ENCODE measurements at regions not wholly inside any gene's neighbourhood (a gene's known extent, or its start where the extent isn't known, plus 50 kb on each side); places are given as distances from the start of the nearest gene placed in this dataset.

DNA sequence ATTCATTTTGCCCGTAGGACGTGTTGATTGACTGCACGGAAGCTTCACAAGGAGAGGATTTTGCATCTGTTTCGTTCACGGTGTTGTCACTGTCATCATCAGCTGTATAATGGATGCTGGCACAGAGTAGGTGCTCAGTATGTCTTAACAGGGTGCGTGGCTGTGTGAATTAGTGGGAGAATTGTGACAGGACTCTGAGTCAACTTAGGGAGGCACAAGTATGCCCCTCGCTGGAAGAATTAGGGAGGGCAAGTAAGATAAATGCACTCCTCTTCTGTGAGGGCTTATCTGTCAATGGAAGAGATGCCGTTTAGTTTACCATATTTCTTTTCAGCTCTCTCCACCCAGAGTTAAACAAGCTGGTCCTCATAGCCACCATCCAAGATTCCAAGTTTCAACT, 107.2 kb downstream of the TRIML1 start:
- Histone ChIP-seq H3K27me3 (ENCODE audit: insufficient read depth, low read length) (no peaks in the 10 kb centered on the region), H3K9ac (ENCODE audit: low read length) (no peak overlapping the region), H3K4me3 (replicated peaks in 1 of 2; ENCODE audit: low read depth in 1 of 2, low read length in 2 of 2) (no peak overlapping the region), H3K4me2 (ENCODE audit: low read length) (no peak overlapping the region), H3K4me1 (ENCODE audit: control insufficient read depth in 1 of 2, insufficient read depth in 2 of 2, low read length in 2 of 2) (no peaks in the 10 kb centered on the region), H3K9me3 (ENCODE audit: control insufficient read depth in 1 of 2, insufficient read depth in 1 of 2, low read depth in 1 of 2, low read length in 2 of 2) (no peaks in the 10 kb centered on the region), H3K36me3 (ENCODE audit: control insufficient read depth in 1 of 2, insufficient read depth in 2 of 2, low read length in 2 of 2) (no peaks in the 10 kb centered on the region), H3K27ac (ENCODE audit: low read depth, low read length) (no peak overlapping the region), H3K9me2 (ENCODE audit: insufficient read depth) (no peaks in the 10 kb centered on the region), H2AFZ (ENCODE audit: low read depth, low read length, poor library complexity, severe bottlenecking) (no peak overlapping the region), H4K20me1 (ENCODE audit: insufficient read depth) (no peaks in the 10 kb centered on the region), H3K79me2 (ENCODE audit: insufficient read depth, low read length) (no peaks in the 10 kb centered on the region)
- ChIA-PET POLR2A (no interaction called here), CTCF (interaction anchor here (0.7 kb wide), 1 partner anchor 252 kb away, joined by 4 read pairs; no protein-coding TSS in a partner anchor), RAD21 (ENCODE audit: low non-redundant PET in 1 of 2, low total read pairs in 2 of 2, uncharacterized antibody in 2 of 2, unreplicated experiment in 2 of 2) (no interaction called here)
- DNase-seq (ENCODE audit: low read depth, low spot score): peak; percentile 7
- peak; percentile 75 for ATAC-seq
- no TSS peak for BruUV-seq (replicated peaks)
- intact Hi-C loops (cut with micrococcal nuclease): loop anchor here (2.0 to 5.0 kb wide), 3 partner anchors 254 to 639 kb away; no protein-coding TSS in a partner anchor
- TF ChIP-seq FOSL1 (IDR thresholded peaks at IDR 0.05; ENCODE audit: low read depth) (no peak), RAD21 (IDR thresholded peaks at IDR 0.05; ENCODE audit: low read depth) (peak; percentile 71), REST (IDR thresholded peaks at IDR 0.05; ENCODE audit: low read depth) (no peak), POLR2AphosphoS5 (IDR thresholded peaks at IDR 0.05; ENCODE audit: low read depth, low read length) (no peak), ZFX (IDR thresholded peaks at IDR 0.05) (no peak), SRF (IDR thresholded peaks at IDR 0.05; ENCODE audit: low read depth) (no peak), TCF7L2 (IDR thresholded peaks at IDR 0.05; ENCODE audit: borderline replicate concordance, extremely low read depth, insufficient read depth, insufficient read length) (no peak), CBX3 (IDR thresholded peaks at IDR 0.05; ENCODE audit: low read depth) (no peak), ZBTB33 (IDR thresholded peaks at IDR 0.05; ENCODE audit: extremely low read depth, insufficient replicate concordance, low read length) (no peak), SP1 (IDR thresholded peaks at IDR 0.05; ENCODE audit: low read depth) (no peak)
- TF ChIP-seq, protein P1, sequence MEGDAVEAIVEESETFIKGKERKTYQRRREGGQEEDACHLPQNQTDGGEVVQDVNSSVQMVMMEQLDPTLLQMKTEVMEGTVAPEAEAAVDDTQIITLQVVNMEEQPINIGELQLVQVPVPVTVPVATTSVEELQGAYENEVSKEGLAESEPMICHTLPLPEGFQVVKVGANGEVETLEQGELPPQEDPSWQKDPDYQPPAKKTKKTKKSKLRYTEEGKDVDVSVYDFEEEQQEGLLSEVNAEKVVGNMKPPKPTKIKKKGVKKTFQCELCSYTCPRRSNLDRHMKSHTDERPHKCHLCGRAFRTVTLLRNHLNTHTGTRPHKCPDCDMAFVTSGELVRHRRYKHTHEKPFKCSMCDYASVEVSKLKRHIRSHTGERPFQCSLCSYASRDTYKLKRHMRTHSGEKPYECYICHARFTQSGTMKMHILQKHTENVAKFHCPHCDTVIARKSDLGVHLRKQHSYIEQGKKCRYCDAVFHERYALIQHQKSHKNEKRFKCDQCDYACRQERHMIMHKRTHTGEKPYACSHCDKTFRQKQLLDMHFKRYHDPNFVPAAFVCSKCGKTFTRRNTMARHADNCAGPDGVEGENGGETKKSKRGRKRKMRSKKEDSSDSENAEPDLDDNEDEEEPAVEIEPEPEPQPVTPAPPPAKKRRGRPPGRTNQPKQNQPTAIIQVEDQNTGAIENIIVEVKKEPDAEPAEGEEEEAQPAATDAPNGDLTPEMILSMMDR (IDR thresholded peaks at IDR 0.05 in 2 of 3, conservative IDR thresholded peaks at IDR 0.05 in 1 of 3; ENCODE audit: borderline replicate concordance in 1 of 3, insufficient read depth in 1 of 3, low read depth in 2 of 3, low read length in 2 of 3): peak in 2 of 3 experiments; percentile 26 to 46; a peak in 3 of 6 replicates
